ENCODE measurements at regions not wholly inside any gene's neighbourhood (a gene's known extent, or its start where the extent isn't known, plus 50 kb on each side); places are given as distances from the start of the nearest gene placed in this dataset.

GRCh38 chr3:34183114-34183513 lies 384.7 kb downstream of the PDCD6IP start:
- DNase-seq (ENCODE audit: low spot score) = no peak

- no peak for DNase-seq (ENCODE audit: low spot score)
These were observed 385.3 kb downstream of the PDCD6IP start for GRCh38 chr3:34183611-34184340.

- DNase-seq (ENCODE audit: low spot score) = no peak
These were observed 386.9 kb downstream of the PDCD6IP start for GRCh38 chr3:34185301-34185700.

- no peak for DNase-seq (ENCODE audit: low spot score)
These were observed 390.7 kb downstream of the PDCD6IP start for GRCh38 chr3:34189133-34189532.

- no peak for DNase-seq (ENCODE audit: low spot score)
These were observed 398.5 kb downstream of the PDCD6IP start for GRCh38 chr3:34196914-34197313.

GRCh38 chr3:34198309-34198708 lies 399.9 kb downstream of the PDCD6IP start:
- DNase-seq (ENCODE audit: low spot score) = no peak

GRCh38 chr3:34200576-34200975 lies 402.1 kb downstream of the PDCD6IP start:
- no peak for DNase-seq (ENCODE audit: low spot score)

- DNase-seq (ENCODE audit: low spot score) = no peak
These were observed 404.5 kb downstream of the PDCD6IP start for GRCh38 chr3:34202975-34203374.

- DNase-seq (ENCODE audit: low spot score) = no peak
These were observed 405.0 kb downstream of the PDCD6IP start for GRCh38 chr3:34203386-34203785.

GRCh38 chr3:34207002-34207401 lies 408.6 kb downstream of the PDCD6IP start:
- no peak for DNase-seq (ENCODE audit: low spot score)

GRCh38 chr3:34207806-34208205 lies 409.4 kb downstream of the PDCD6IP start:
- DNase-seq (ENCODE audit: low spot score) = no peak

GRCh38 chr3:34212175-34212574 lies 413.7 kb downstream of the PDCD6IP start:
- DNase-seq (ENCODE audit: low spot score) = no peak

GRCh38 chr3:34212656-34213055 lies 414.2 kb downstream of the PDCD6IP start:
- no peak for DNase-seq (ENCODE audit: low spot score)

- DNase-seq (ENCODE audit: low spot score) = no peak
These were observed 415.0 kb downstream of the PDCD6IP start for GRCh38 chr3:34213478-34213877.

- no peak for DNase-seq (ENCODE audit: low spot score)
These were observed 418.4 kb downstream of the PDCD6IP start for GRCh38 chr3:34216711-34217335.

- no peak for DNase-seq (ENCODE audit: low spot score)
These were observed 420.4 kb downstream of the PDCD6IP start for GRCh38 chr3:34218706-34219385.

- DNase-seq (ENCODE audit: low spot score) = no peak
These were observed 421.1 kb downstream of the PDCD6IP start for GRCh38 chr3:34219556-34219955.

GRCh38 chr3:34225821-34226366 lies 427.5 kb downstream of the PDCD6IP start:
- no peak for DNase-seq (ENCODE audit: low spot score)

- DNase-seq (ENCODE audit: low spot score) = no peak
These were observed 431.4 kb downstream of the PDCD6IP start for GRCh38 chr3:34229876-34230275.

GRCh38 chr3:34235096-34235495 lies 436.7 kb downstream of the PDCD6IP start:
- no peak for DNase-seq (ENCODE audit: low spot score)

- no peak for DNase-seq (ENCODE audit: low spot score)
These were observed 439.5 kb downstream of the PDCD6IP start for GRCh38 chr3:34237946-34238345.

- DNase-seq (ENCODE audit: low spot score) = no peak
These were observed 440.0 kb downstream of the PDCD6IP start for GRCh38 chr3:34238407-34238806.

- no peak for DNase-seq (ENCODE audit: low spot score)
These were observed 440.9 kb downstream of the PDCD6IP start for GRCh38 chr3:34239287-34239686.

All from ureter (tissue), 1 donor.